SK-N-SH treated with all-trans-retinoic acid at 6 μM for 48 hours (cell line): ENCODE measurements at regions not wholly inside any gene's neighbourhood (a gene's known extent, or its start where the extent isn't known, plus 50 kb on each side); places are given as distances from the start of the nearest gene placed in this dataset.

Source experiments
- ATAC-seq: fragments of 200-7000 bp; cut with Tn5 transposase; 3 replicates; pipeline ENCODE4 v1.9.1; 2020; ENCODE audit warnings: mild to moderate bottlenecking, moderate library complexity
- ARNTL ChIP-seq: fragments of 450-650 bp; formaldehyde crosslinking; IDR thresholded peaks from 2 replicates; pipeline ENCODE4 v1.5.0; 2020; ENCODE audit warnings: low read depth, mild to moderate bottlenecking, moderate library complexity, borderline replicate concordance
- BACH2 ChIP-seq: fragments of 250-450 bp; sonication (Bioruptor Pico); IDR thresholded peaks from 2 replicates; pipeline ENCODE4 v1.9.0; 2021; ENCODE audit warnings: mild to moderate bottlenecking, borderline replicate concordance
- CSDC2 ChIP-seq: fragments of 250-450 bp; sonication (Bioruptor Pico); IDR thresholded peaks from 2 replicates; pipeline ENCODE4 v1.5.0; 2020; ENCODE audit warnings: mild to moderate bottlenecking, moderate library complexity
- ESRRG ChIP-seq: fragments of 250-450 bp; sonication (Bioruptor Pico); IDR thresholded peaks from 2 replicates; pipeline ENCODE4 v1.6.1; 2021; ENCODE audit warnings: mild to moderate bottlenecking
- GLIS3 ChIP-seq: fragments of 250-450 bp; sonication (Bioruptor Pico); IDR thresholded peaks from 2 replicates; pipeline ENCODE4 v1.5.0; 2020; ENCODE audit warnings: mild to moderate bottlenecking, moderate library complexity
- ISL1 ChIP-seq: fragments of 250-450 bp; sonication (Bioruptor Pico); IDR thresholded peaks from 2 replicates; pipeline ENCODE4 v2.1.2; 2022; ENCODE audit warnings: mild to moderate bottlenecking, moderate library complexity
- OSR1 ChIP-seq: fragments of 250-450 bp; sonication (Bioruptor Pico); IDR thresholded peaks from 2 replicates; pipeline ENCODE4 v1.8.0; 2022; ENCODE audit warnings: moderate library complexity, mild to moderate bottlenecking, inconsistent platforms
- PPARA ChIP-seq: fragments of 250-450 bp; sonication (Bioruptor Pico); IDR thresholded peaks from 2 replicates; pipeline ENCODE4 v1.5.0; 2020; ENCODE audit warnings: mild to moderate bottlenecking, borderline replicate concordance
- SNAI2 ChIP-seq: fragments of 250-450 bp; sonication (Bioruptor Pico); IDR thresholded peaks from 2 replicates; pipeline ENCODE4 v1.5.0; 2020; ENCODE audit warnings: mild to moderate bottlenecking, moderate library complexity
- TCF4 ChIP-seq: fragments of 250-450 bp; sonication (Bioruptor Pico); IDR thresholded peaks from 2 replicates; pipeline ENCODE4 v1.8.0; 2021; ENCODE audit warnings: mild to moderate bottlenecking, moderate library complexity, borderline replicate concordance
- TOX ChIP-seq: fragments of 250-450 bp; sonication (Bioruptor Pico); IDR thresholded peaks from 2 replicates; pipeline ENCODE4 v1.8.0; 2021; ENCODE audit warnings: mild to moderate bottlenecking, moderate library complexity, borderline replicate concordance
- ZC3H10 ChIP-seq: fragments of 250-450 bp; sonication (Bioruptor Pico); IDR thresholded peaks from 2 replicates; pipeline ENCODE4 v1.5.1; 2021; ENCODE audit warnings: mild to moderate bottlenecking, moderate library complexity
- ZFP3 ChIP-seq: fragments of 250-450 bp; sonication (Bioruptor Pico); IDR thresholded peaks from 2 replicates; pipeline ENCODE4 v1.5.0; 2020; ENCODE audit warnings: mild to moderate bottlenecking, moderate library complexity
- ZFP30 ChIP-seq: fragments of 450-650 bp; formaldehyde crosslinking; IDR thresholded peaks from 2 replicates; pipeline ENCODE4 v1.5.0; 2022; ENCODE audit warnings: mild to moderate bottlenecking, moderate library complexity
- ZNF565 ChIP-seq: fragments of 450-650 bp; formaldehyde crosslinking; conservative IDR thresholded peaks from 2 replicates; pipeline ENCODE4 v1.5.0; 2020; ENCODE audit warnings: low read depth, mild to moderate bottlenecking, moderate library complexity
- ZNF70 ChIP-seq: fragments of 450-650 bp; formaldehyde crosslinking; IDR thresholded peaks from 2 replicates; pipeline ENCODE4 v1.5.0; 2020; ENCODE audit warnings: mild to moderate bottlenecking, moderate library complexity
- ZNF8 ChIP-seq: fragments of 450-650 bp; formaldehyde crosslinking; IDR thresholded peaks from 2 replicates; pipeline ENCODE4 v1.5.0; 2020; ENCODE audit warnings: mild to moderate bottlenecking, moderate library complexity
- TF ChIP-seq, protein P1 (sequence below): fragments of 250-450 bp; sonication (Bioruptor Pico); IDR thresholded peaks from 2 replicates; pipeline ENCODE4 v1.5.0; 2020; ENCODE audit warnings: mild to moderate bottlenecking, moderate library complexity
- TF ChIP-seq, protein P2 (sequence below): fragments of 250-450 bp; sonication (Bioruptor Pico); IDR thresholded peaks from 2 replicates; pipeline ENCODE4 v1.8.0; 2021; ENCODE audit warnings: low read depth, mild to moderate bottlenecking, moderate library complexity, borderline replicate concordance
- TF ChIP-seq, protein P3 (sequence below): fragments of 250-450 bp; sonication (Bioruptor Pico); IDR thresholded peaks from 2 replicates; pipeline ENCODE4 v1.5.1; 2021; ENCODE audit warnings: mild to moderate bottlenecking, moderate library complexity
- TF ChIP-seq, protein P4 (sequence below): fragments of 250-450 bp; sonication (Bioruptor Pico); IDR thresholded peaks from 2 replicates; pipeline ENCODE4 v1.8.0; 2020; ENCODE audit warnings: mild to moderate bottlenecking, moderate library complexity, borderline replicate concordance

DNA sequence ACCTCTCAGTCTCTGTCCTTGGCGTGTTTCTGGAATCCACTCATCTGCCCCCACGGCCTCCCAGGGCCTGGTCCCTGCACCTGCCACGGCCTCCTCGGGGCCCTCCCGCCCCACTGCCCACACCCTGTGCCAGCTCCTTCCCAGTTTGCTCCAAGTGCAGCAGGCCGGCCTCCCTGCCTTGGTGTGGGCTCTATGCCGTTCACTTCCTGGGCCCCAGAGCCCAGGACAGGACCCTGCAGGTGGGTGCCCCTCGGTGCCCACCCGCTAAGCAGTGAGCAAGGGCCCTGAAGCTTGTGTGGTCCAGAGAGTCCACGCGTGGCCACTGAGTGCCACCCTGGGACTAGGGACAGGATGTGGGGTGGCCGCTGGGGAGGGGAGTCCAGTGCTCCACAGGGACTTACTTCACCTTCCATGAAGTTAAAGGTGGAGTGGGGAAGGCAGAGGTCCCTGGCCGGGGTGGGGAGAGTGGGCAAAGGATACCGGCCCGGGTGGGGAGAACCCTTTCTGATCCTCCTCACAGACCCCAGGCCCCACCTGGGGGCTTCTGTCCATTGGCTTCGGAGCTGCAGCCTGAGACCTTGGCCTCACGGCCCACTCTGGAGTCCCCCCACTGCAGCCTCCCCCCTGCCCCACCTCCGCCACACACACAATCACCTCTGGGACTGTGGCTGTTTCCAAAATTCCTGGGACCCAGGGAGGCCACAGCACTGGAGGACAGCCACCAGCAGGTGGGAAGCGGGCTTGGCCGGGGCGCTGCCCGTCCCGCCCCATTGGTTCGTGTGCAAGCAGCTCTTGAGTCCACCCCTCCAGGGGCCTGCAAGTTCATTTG is 60.0 kb upstream of the NKX1-1 start:
- TF ChIP-seq, protein P1, sequence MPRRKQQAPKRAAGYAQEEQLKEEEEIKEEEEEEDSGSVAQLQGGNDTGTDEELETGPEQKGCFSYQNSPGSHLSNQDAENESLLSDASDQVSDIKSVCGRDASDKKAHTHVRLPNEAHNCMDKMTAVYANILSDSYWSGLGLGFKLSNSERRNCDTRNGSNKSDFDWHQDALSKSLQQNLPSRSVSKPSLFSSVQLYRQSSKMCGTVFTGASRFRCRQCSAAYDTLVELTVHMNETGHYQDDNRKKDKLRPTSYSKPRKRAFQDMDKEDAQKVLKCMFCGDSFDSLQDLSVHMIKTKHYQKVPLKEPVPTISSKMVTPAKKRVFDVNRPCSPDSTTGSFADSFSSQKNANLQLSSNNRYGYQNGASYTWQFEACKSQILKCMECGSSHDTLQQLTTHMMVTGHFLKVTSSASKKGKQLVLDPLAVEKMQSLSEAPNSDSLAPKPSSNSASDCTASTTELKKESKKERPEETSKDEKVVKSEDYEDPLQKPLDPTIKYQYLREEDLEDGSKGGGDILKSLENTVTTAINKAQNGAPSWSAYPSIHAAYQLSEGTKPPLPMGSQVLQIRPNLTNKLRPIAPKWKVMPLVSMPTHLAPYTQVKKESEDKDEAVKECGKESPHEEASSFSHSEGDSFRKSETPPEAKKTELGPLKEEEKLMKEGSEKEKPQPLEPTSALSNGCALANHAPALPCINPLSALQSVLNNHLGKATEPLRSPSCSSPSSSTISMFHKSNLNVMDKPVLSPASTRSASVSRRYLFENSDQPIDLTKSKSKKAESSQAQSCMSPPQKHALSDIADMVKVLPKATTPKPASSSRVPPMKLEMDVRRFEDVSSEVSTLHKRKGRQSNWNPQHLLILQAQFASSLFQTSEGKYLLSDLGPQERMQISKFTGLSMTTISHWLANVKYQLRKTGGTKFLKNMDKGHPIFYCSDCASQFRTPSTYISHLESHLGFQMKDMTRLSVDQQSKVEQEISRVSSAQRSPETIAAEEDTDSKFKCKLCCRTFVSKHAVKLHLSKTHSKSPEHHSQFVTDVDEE (CRISPR knock-in tag), result no peak
- TF ChIP-seq ZFP30 (CRISPR knock-in tag) (no peak), ZFP3 (CRISPR knock-in tag) (no peak), ZC3H10 (CRISPR knock-in tag) (no peak), TOX (CRISPR knock-in tag) (no peak), PPARA (no peak), OSR1 (no peak), ZNF565 (CRISPR knock-in tag) (no peak), ARNTL (CRISPR knock-in tag) (no peak), GLIS3 (CRISPR knock-in tag) (no peak), ZNF70 (CRISPR knock-in tag) (no peak), ZNF8 (CRISPR knock-in tag) (no peak), CSDC2 (CRISPR knock-in tag) (no peak)
- TF ChIP-seq, protein P2, sequence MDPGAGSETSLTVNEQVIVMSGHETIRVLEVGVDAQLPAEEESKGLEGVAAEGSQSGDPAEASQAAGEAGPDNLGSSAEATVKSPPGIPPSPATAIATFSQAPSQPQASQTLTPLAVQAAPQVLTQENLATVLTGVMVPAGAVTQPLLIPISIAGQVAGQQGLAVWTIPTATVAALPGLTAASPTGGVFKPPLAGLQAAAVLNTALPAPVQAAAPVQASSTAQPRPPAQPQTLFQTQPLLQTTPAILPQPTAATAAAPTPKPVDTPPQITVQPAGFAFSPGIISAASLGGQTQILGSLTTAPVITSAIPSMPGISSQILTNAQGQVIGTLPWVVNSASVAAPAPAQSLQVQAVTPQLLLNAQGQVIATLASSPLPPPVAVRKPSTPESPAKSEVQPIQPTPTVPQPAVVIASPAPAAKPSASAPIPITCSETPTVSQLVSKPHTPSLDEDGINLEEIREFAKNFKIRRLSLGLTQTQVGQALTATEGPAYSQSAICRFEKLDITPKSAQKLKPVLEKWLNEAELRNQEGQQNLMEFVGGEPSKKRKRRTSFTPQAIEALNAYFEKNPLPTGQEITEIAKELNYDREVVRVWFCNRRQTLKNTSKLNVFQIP, result no peak
- TF ChIP-seq, protein P3, sequence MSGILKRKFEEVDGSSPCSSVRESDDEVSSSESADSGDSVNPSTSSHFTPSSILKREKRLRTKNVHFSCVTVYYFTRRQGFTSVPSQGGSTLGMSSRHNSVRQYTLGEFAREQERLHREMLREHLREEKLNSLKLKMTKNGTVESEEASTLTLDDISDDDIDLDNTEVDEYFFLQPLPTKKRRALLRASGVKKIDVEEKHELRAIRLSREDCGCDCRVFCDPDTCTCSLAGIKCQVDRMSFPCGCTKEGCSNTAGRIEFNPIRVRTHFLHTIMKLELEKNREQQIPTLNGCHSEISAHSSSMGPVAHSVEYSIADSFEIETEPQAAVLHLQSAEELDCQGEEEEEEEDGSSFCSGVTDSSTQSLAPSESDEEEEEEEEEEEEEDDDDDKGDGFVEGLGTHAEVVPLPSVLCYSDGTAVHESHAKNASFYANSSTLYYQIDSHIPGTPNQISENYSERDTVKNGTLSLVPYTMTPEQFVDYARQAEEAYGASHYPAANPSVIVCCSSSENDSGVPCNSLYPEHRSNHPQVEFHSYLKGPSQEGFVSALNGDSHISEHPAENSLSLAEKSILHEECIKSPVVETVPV (CRISPR knock-in tag), result no peak
- TF ChIP-seq, protein P4, sequence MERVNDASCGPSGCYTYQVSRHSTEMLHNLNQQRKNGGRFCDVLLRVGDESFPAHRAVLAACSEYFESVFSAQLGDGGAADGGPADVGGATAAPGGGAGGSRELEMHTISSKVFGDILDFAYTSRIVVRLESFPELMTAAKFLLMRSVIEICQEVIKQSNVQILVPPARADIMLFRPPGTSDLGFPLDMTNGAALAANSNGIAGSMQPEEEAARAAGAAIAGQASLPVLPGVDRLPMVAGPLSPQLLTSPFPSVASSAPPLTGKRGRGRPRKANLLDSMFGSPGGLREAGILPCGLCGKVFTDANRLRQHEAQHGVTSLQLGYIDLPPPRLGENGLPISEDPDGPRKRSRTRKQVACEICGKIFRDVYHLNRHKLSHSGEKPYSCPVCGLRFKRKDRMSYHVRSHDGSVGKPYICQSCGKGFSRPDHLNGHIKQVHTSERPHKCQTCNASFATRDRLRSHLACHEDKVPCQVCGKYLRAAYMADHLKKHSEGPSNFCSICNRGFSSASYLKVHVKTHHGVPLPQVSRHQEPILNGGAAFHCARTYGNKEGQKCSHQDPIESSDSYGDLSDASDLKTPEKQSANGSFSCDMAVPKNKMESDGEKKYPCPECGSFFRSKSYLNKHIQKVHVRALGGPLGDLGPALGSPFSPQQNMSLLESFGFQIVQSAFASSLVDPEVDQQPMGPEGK, result no peak
- ATAC-seq, result no peak

GRCh38 chr4:1465173-1466033 is 59.2 kb upstream of the NKX1-1 start:
- ATAC-seq, result no peak
- no peak for TF ChIP-seq TOX (CRISPR knock-in tag)
- TF ChIP-seq ISL1 (CRISPR knock-in tag), result no peak
- no peak for TF ChIP-seq ARNTL (CRISPR knock-in tag)
- TF ChIP-seq, all 23 proteins: peak for 0

DNA sequence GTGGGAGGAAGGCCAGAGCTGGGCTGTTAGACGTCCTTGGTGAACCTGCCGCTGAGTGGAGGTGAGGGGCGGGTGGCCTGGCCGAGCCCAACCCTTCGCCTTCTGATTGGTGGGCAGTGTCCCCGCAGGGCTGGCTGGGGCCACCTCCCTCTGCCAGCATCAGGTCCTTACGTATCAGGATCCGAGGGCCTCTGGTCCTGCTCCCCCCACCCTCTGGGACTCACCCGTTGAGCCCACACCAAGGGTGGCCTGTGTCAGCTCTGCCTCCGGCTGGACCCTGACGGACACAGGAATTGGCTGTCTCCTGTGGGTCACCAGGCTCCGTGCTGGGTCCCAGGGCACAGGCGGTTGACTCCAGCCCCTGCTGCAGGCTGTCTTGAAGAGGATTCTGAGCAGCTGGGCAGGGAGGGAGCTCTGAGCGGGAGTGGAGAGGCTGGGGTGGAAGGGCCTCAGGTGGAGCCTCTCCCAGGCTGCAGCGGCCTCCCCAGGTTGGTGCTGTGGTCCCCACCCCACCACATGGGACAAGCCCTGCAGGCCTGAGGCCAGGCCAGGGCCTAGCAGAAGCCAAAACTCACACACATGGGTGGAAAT is 58.4 kb upstream of the NKX1-1 start:
- ATAC-seq, result no peak
- TF ChIP-seq, protein P4, result no peak
- TF ChIP-seq TOX (CRISPR knock-in tag) (no peak), ZNF565 (CRISPR knock-in tag) (no peak), PPARA (no peak), TCF4 (CRISPR knock-in tag) (no peak), OSR1 (no peak), CSDC2 (CRISPR knock-in tag) (no peak), ZFP3 (CRISPR knock-in tag) (no peak), SNAI2 (CRISPR knock-in tag) (no peak), BACH2 (CRISPR knock-in tag) (no peak), ISL1 (CRISPR knock-in tag) (no peak), ESRRG (CRISPR knock-in tag) (no peak), ZC3H10 (CRISPR knock-in tag) (no peak), ZNF8 (CRISPR knock-in tag) (no peak), ZFP30 (CRISPR knock-in tag) (no peak), ARNTL (CRISPR knock-in tag) (no peak)
- TF ChIP-seq, protein P2, result no peak
